Osteocyte (in vitro differentiated cells): ENCODE measurements at regions not wholly inside any gene's neighbourhood (a gene's known extent, or its start where the extent isn't known, plus 50 kb on each side); places are given as distances from the start of the nearest gene placed in this dataset.

Experiments used
- DNase-seq: peaks from one replicate; pipeline ENCODE4 v3.0.0; 2021; ENCODE audit warnings: mixed read lengths; ENCODE audit not compliant: unreplicated experiment; ENCODE audit errors: extremely low spot score
- H3K27ac Mint-ChIP-seq: one replicate; pipeline ENCODE4 v1.8.0; 2021; ENCODE audit warnings: mild to moderate bottlenecking, mixed read lengths; ENCODE audit not compliant: unreplicated experiment
- H3K27me3 Mint-ChIP-seq: one replicate; pipeline ENCODE4 v1.8.0; 2021; ENCODE audit warnings: mixed read lengths; ENCODE audit not compliant: unreplicated experiment
- H3K36me3 Mint-ChIP-seq: one replicate; pipeline ENCODE4 v1.8.0; 2021; ENCODE audit warnings: mixed read lengths; ENCODE audit not compliant: unreplicated experiment
- H3K4me1 Mint-ChIP-seq: one replicate; pipeline ENCODE4 v1.8.0; 2021; ENCODE audit warnings: mixed read lengths; ENCODE audit not compliant: unreplicated experiment
- H3K4me3 Mint-ChIP-seq: one replicate; pipeline ENCODE4 v1.8.0; 2021; ENCODE audit warnings: mild to moderate bottlenecking, moderate library complexity, mixed read lengths; ENCODE audit not compliant: unreplicated experiment
- H3K9me3 Mint-ChIP-seq: one replicate; pipeline ENCODE4 v1.8.0; 2021; ENCODE audit warnings: mixed read lengths; ENCODE audit not compliant: unreplicated experiment
- CTCF ChIP-seq: fragments of 200-600 bp; sonication (generic); IDR thresholded peaks from 2 replicates; pipeline ENCODE4 v1.5.0; 2021; ENCODE audit warnings: antibody characterized with exemption, mild to moderate bottlenecking, moderate library complexity

- Mint-ChIP-seq H3K4me1 (no peaks in the 10 kb centered on the region), H3K9me3 (no peaks in the 10 kb centered on the region), H3K4me3 (no peak overlapping the region), H3K27me3 (no peaks in the 10 kb centered on the region), H3K36me3 (no peaks in the 10 kb centered on the region), H3K27ac (no peak overlapping the region)
- DNase-seq, result no peak
- no peak for TF ChIP-seq CTCF
Observed at GRCh38 chr12:105610459-105610858, 280.0 kb downstream of the C12orf75 start.

DNA sequence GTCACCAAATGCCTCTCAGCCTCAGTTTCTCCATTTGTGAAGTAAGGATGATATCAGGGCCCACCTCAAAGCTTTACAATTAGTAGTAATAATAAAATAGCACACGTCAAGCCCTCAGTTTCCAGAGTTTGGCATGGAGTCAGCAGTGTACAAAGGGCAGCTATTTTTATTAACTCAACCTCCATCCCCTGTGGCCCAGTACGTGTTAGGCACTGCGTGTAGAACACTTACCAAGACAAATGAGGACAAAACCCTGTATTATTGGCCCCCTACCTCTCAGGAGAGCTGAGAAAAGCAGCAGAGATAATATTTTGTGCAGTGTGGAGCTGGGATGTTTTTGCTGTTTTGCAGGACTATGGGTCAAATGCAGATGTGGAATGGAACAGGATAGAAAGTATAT is 280.8 kb downstream of the C12orf75 start:
- no peaks in the 10 kb centered on the region for H3K36me3 Mint-ChIP-seq
- H3K27me3 Mint-ChIP-seq, result no peaks in the 10 kb centered on the region
- no peaks in the 10 kb centered on the region for H3K4me1 Mint-ChIP-seq
- no peak for DNase-seq
- H3K4me3 Mint-ChIP-seq, result no peak overlapping the region
- H3K9me3 Mint-ChIP-seq, result no peaks in the 10 kb centered on the region
- no peak overlapping the region for H3K27ac Mint-ChIP-seq
- TF ChIP-seq CTCF, result no peak

- Mint-ChIP-seq H3K27ac (no peak overlapping the region), H3K4me3 (no peak overlapping the region), H3K4me1 (no peaks in the 10 kb centered on the region), H3K9me3 (no peaks in the 10 kb centered on the region), H3K36me3 (no peaks in the 10 kb centered on the region), H3K27me3 (no peaks in the 10 kb centered on the region)
- no peak for TF ChIP-seq CTCF
- no peak for DNase-seq
Observed at GRCh38 chr12:105613269-105613668, 282.8 kb downstream of the C12orf75 start.

DNA sequence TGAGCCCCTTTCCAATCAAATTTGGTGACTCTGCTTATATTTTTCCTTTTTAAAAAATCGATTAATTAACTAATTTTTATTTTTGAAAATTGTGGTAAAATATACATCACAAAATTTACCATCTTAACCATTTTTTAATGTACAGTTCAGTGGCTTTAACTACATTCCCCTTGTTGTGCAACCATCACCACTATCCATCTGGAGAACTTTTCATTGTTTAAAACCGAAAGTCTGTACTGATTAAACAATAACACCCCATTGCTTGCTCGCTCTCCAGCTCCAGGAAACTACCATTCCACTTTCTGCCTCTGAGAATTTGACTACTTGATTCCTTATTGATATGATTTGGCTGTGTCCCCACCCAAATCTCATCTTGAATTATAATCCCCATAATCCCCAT is 283.4 kb downstream of the C12orf75 start:
- Mint-ChIP-seq H3K36me3 (no peaks in the 10 kb centered on the region), H3K9me3 (no peaks in the 10 kb centered on the region), H3K27ac (no peak overlapping the region), H3K4me3 (no peak overlapping the region), H3K27me3 (no peaks in the 10 kb centered on the region), H3K4me1 (no peaks in the 10 kb centered on the region)
- DNase-seq, result no peak
- no peak for TF ChIP-seq CTCF

DNA sequence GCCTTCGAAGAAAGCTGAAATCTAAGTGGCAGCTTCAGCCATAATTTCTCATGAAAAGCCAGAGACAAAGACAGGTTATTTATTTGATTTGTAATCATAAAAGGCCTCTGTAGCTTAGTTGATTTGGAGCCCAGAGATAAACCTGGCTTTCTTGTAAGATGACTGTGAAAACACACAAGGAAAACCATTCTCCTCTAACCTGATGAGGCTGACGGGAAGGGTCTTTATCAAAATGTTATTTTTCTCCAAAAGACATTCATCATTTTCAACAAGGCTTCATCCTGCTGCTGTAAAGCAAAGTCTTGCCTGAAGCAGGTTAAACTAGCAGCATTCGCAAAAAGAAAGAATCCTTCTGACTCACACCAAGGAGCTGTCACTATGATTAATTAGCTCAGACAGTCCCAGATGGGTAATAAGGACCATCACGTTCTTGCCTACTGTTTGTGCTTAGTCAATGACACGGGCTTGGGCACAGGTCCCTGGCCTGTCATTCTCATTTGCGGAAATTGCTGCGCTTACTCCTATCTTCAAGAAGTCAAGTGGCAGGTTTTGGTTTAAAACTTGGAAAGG is 286.6 kb downstream of the C12orf75 start:
- no peak for TF ChIP-seq CTCF
- Mint-ChIP-seq H3K4me1 (no peaks in the 10 kb centered on the region), H3K27ac (no peak overlapping the region), H3K4me3 (no peak overlapping the region), H3K9me3 (peaks cover 13% of the 10 kb centered on the region), H3K27me3 (no peaks in the 10 kb centered on the region), H3K36me3 (peaks cover 2% of the 10 kb centered on the region)
- DNase-seq, result no peak
